GM12873 (cell line): ENCODE measurements at regions not wholly inside any gene's neighbourhood (a gene's known extent, or its start where the extent isn't known, plus 50 kb on each side); places are given as distances from the start of the nearest gene placed in this dataset.

Experiments
- TF ChIP-seq, protein P1 (sequence below): IDR thresholded peaks from 2 replicates; pipeline ENCODE4 v1.5.1; 2012; ENCODE audit warnings: low read depth, mild to moderate bottlenecking, moderate library complexity, low read length, control low read depth; ENCODE audit not compliant: insufficient read depth; ENCODE audit errors: missing control alignments

DNA sequence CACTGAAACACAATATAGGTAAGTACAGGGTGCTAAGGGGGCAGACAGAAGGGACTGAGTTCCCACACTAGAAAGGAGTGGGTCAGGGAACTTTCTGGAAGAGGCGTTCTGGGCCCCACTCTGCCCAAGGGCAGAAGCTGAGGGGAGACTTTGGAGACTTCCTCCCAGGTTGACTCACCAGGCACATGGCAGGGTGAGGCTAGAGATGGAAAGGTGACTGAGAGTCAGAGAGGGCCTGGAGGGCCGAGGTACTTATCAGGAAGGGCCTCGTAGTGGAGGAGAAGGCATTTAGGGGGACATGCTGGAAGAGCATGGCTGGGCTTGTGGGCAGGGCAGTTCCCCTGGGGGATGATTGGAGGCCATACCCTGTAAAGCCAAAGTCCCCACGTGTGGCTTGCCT, 159.9 kb upstream of the JUN start:
- TF ChIP-seq, protein P1, sequence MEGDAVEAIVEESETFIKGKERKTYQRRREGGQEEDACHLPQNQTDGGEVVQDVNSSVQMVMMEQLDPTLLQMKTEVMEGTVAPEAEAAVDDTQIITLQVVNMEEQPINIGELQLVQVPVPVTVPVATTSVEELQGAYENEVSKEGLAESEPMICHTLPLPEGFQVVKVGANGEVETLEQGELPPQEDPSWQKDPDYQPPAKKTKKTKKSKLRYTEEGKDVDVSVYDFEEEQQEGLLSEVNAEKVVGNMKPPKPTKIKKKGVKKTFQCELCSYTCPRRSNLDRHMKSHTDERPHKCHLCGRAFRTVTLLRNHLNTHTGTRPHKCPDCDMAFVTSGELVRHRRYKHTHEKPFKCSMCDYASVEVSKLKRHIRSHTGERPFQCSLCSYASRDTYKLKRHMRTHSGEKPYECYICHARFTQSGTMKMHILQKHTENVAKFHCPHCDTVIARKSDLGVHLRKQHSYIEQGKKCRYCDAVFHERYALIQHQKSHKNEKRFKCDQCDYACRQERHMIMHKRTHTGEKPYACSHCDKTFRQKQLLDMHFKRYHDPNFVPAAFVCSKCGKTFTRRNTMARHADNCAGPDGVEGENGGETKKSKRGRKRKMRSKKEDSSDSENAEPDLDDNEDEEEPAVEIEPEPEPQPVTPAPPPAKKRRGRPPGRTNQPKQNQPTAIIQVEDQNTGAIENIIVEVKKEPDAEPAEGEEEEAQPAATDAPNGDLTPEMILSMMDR = no peak

DNA sequence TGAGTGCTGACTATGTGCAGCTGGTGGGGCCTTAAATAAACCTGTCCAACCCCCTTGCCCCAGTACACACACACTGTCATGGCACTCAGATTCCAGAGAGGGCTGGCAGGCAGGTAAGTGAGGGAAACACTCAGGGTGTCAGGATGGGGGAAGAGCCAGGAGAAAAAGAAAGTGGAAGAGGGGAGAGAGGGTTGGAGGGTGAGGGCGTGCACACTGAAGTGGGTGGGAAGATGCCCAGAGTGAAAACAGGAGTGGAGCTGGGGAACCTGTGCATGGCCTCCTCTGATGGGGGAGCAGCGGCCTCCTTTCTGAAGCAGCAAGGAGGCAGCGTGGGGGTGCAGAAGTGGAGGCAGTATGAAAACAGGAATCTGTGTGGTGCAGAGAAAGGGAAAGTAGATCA, 160.6 kb upstream of the JUN start:
- TF ChIP-seq, protein P1 = no peak

DNA sequence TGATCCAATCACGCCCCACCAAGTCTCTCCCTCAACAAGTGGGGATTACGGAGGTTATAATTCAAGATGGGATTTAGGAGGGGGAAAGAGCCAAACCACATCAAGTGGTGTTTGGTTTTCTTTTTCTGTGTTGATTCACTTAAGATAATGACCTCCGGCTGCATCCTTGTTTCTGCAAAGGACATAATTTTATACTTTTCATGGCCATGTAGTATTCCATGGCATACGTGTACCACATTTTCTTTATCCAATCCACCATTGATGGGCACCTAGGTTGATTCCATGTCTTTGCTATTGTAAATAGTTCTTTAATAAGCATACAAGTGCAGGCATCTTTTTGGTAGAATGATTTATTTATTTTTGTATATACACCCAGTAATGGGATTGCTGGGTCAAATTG, 162.5 kb upstream of the JUN start:
- TF ChIP-seq, protein P1 = no peak

DNA sequence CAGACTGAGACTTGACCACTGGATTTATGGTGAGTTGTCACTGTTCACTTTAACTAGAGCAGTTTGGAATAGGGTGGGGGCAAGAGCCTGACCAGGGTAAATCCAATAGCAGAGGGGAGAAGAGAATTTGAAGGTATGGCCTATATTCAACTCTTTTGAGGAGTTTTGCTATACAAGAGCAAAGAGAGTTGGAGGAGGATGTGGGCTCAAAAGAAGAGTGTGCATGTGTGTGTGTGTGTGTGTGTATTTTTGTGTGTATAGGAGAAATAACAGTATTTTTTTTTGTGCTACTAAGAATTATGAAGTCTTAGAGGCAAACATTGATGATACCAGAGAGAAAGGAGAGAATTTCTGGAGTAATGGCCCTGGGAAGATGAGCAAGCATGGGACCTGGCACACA, 164.8 kb upstream of the JUN start:
- TF ChIP-seq, protein P1 = no peak

DNA sequence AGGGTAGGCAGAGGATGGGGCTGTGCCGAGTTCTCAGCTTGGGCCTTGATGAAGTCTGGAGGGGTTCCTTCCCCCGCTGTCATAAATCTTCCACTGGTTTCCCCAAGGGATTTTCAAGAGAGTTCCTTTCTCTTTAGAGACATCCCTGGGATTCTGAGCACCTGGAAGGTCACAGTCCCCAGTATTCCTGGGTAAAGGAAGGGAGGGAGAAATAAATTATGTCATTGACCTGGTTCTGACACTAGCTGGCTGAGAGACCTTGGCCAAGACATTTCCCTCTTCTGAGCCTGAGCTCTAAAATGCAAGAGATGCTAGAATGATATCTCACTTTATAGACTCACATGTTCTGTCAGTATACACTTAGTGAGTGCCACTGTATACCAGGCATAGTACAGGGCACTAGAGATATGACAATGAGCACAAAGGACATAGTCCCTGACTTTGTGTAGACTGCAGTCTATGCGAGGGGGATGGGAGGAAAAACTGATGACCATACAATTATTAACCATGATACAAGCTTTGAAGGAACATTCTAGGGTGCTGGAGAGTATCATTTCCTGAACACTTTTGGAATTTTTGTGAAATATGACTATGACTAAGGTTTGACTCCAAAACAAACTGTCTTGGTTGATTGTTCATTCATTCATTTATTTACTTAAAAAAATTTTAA, 165.8 kb upstream of the JUN start:
- TF ChIP-seq, protein P1 = no peak

DNA sequence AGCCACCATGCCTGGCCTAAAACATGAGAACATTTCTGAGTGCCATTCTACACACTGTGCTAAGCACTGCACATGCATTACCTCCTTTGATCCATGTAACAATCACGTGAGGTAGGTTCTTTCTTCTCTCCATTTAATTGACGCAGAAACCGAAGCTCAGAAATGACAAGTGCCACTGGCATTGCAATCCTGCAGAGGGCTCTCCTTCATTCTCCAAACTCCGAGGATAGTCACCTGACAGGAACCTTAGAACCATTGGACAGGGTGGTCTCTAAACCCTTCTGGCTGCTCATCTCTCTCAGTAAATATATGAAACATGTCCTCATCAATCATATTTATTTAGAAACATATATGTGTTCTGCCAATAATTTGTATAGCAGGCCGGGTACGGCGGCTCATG, 167.1 kb upstream of the JUN start:
- TF ChIP-seq, protein P1 = no peak

DNA sequence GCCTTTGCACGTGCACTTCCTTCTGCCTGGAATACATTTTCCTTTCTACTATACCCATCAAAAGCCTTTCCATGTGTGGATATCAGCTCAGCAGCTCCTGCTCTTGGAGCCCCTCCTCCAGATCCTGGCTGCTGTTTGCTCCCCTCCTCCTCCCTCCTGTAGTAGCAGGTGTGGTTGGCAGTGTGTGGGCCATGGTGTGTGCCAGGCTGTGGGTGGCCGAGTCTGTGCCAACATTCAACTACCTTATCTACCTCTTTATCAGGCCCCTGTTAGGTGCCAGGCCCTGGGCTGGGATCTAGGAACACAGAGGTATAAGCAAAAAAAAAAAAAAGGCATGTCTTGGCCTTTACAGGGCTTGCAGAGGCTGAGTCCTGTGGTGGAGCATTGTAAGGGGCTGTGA, 180.6 kb upstream of the JUN start:
- TF ChIP-seq, protein P1 = no peak
